GM10248 (cell line): ENCODE measurements at regions not wholly inside any gene's neighbourhood (a gene's known extent, or its start where the extent isn't known, plus 50 kb on each side); places are given as distances from the start of the nearest gene placed in this dataset.
A peak's percentile ranks its signal among the peaks of the same experiment; 100 is the strongest.

Experiments used
- CTCF ChIA-PET: fragments of 300-600 bp; sonication (Branson Sonifier 250); formaldehyde crosslinking; extraction: SDS; loops from one replicate; lab custom pipeline; 2021; ENCODE audit warnings: antibody characterized with exemption; lab: Yijun Ruan, JAX
- POLR2A ChIA-PET: fragments of 350-650 bp; sonication (Branson Sonifier 250); formaldehyde crosslinking; extraction: SDS; loops from one replicate; lab custom pipeline; 2020; ENCODE audit warnings: antibody characterized with exemption; lab: Yijun Ruan, JAX
- DNase-seq: peaks from one replicate; pipeline ENCODE4 v3.0.0; 2012; ENCODE audit errors: extremely low spot score
- CTCF ChIP-seq: IDR thresholded peaks from 2 replicates; pipeline ENCODE4 v1.5.1; 2012; ENCODE audit warnings: mild to moderate bottlenecking, low read depth; ENCODE audit errors: extremely low read depth, missing control alignments, control extremely low read depth

- ChIA-PET CTCF (no interaction called here), POLR2A (no interaction called here)
- TF ChIP-seq CTCF: no peak
- no peak for DNase-seq
These were observed 277.8 kb upstream of the VLDLR start for GRCh38 chr9:2343756-2344155.

DNA sequence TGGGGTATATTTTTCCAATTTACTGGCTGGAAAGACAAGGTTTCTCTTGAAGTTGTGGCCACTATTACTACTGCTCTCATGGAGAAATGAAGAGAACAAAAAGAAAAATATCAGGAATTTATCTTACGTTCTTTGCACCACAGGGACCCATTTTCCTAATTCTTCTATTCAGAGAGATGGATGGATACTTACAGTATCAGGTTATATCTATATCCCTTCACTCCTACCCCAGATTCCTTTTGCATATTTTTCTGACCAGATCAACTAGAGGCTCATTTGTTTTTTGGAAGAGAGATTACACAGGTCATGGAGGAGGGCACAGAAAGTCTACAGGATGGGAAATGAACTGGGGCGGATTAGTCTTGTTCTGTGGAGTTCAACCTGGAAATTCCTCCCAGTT, 277.2 kb upstream of the VLDLR start:
- ChIA-PET POLR2A (no interaction called here), CTCF (no interaction called here)
- TF ChIP-seq CTCF: no peak
- DNase-seq: no peak

DNA sequence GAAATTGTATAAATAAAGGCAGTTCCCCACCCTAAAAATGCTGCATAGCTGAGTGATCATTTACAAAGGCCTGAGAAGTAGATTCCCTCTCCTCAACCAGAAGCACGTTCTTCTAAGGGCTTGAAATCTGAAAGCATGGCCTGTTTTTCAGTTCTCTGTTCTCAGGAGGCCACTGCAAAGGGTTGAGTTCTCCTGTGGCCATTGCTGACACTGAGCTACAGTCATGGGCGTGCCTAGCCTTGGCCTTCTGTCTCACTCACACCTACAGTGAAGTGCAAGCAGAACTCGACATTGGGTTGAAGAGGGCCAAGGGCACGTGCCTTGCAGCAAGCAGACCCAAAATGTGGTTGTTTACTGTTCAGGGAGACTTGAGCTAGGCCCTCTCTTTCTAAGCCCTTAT, 276.6 kb upstream of the VLDLR start:
- TF ChIP-seq CTCF: no peak
- CTCF ChIA-PET: interaction anchor here (1.0 kb wide), 1 partner anchor 9 kb away, joined by 3 read pairs; no protein-coding TSS in a partner anchor

DNA sequence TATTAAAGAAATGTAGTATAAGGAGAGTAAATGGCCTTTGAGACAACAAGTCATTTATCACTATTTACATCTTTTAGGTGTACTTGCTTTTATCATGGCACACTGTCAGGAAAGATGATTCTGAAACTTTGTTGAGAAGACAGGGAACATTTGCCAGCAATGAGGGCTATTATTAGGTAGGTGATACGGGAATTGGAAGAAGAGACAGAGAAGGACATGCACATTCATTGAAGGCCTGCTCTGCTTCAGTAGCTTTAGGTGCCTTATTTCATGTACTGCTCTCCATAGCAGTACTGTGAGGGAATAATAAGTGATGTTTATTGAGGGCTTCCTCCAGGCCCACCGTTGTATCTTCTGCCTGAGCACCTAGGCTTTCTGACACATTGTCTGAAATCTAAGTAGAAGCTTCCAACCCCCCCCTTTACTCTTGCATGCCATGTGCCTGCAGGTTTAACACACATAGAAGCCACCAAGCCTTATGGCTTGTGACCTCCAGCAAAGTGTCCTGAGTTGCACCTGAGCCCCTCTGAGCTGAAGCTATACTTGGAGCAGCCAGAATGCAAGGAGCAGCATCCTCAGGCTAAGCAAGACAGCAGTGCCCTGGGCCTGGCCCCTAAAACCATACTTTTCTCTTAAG, 275.2 kb upstream of the VLDLR start:
- ChIA-PET POLR2A (no interaction called here), CTCF (no interaction called here)
- TF ChIP-seq CTCF: no peak
- DNase-seq: no peak

More for the DNA sequence above, 276.6 kb upstream of the VLDLR start:
- POLR2A ChIA-PET: no interaction called here
- DNase-seq: peak; percentile 20

DNA sequence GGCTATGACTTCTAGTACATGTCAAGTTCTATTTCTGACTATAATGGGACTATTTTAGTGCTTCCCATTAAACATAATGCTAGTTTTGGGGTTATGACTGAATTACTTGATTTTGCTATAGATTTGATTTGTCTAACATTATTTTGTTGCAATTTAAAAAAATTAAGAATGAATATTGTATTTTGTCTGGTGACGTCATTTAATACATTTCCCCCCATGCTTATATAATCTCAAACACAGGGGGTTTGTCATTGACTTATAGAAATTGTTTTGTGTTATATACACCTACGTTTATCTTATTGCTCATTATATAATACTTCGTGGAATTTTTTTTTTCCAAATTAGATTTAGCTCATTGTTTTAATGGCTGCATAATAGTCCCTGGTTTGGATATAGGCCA, 270.3 kb upstream of the VLDLR start:
- no peak for TF ChIP-seq CTCF

DNA sequence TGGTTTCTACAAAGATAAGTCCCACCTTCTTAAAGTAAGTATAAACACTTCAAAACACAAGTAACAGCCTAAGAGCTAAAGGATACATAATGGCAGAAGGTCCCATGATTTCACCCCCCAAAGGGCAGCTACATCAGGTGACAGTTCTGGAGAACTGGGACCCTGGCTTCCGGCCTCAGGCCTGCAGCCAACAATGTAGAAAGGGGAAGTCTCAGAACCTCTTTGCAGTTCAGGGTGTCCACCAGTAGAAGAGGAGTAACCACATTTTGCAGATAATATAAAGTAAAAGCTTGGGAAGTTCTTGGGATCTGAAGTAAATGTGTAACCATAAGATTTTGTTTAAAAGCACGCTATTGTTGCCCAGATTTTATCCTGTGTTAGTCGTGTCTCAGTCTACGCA, 267.4 kb upstream of the VLDLR start:
- POLR2A ChIA-PET: no interaction called here
- no peak for TF ChIP-seq CTCF
- DNase-seq: no peak
- CTCF ChIA-PET: no interaction called here

More for the DNA sequence above, 270.3 kb upstream of the VLDLR start:
- ChIA-PET POLR2A (no interaction called here), CTCF (interaction anchor here (1.4 kb wide), 1 partner anchor 22 kb away, joined by 3 read pairs; no protein-coding TSS in a partner anchor)
- no peak for DNase-seq
